GM23338 (cell line): ENCODE measurements at regions not wholly inside any gene's neighbourhood (a gene's known extent, or its start where the extent isn't known, plus 50 kb on each side); places are given as distances from the start of the nearest gene placed in this dataset.

ENCODE experiments used
- ATAC-seq: fragments of 200-7000 bp; cut with Tn5 transposase; 3 replicates; pipeline ENCODE4 v1.9.1; 2020
- DNase-seq: peaks from one replicate; pipeline ENCODE4 v3.0.0-alpha.2; 2015; ENCODE audit warnings: low spot score
- H2AFZ ChIP-seq: fragments of 200-600 bp; sonication (generic); 2 replicates; pipeline ENCODE4 v1.8.0; 2016; ENCODE audit warnings: antibody characterized with exemption, mild to moderate bottlenecking, moderate library complexity
- H3F3A ChIP-seq: fragments of 200-600 bp; sonication (generic); replicated peaks from 2 replicates; pipeline ENCODE4 v1.8.0; 2017; ENCODE audit warnings: antibody characterized with exemption, mixed run types, low read depth
- H3K27ac ChIP-seq: fragments of 200-600 bp; sonication (generic); 2 replicates; pipeline ENCODE4 v1.6.1; 2016; ENCODE audit warnings: low read depth
- H3K27me3 ChIP-seq: fragments of 200-600 bp; sonication (generic); 2 replicates; pipeline ENCODE4 v1.8.0; 2016; ENCODE audit warnings: mild to moderate bottlenecking, mixed run types, moderate library complexity; ENCODE audit not compliant: insufficient read depth
- H3K36me3 ChIP-seq: fragments of 200-600 bp; sonication (generic); 2 replicates; pipeline ENCODE4 v1.8.0; 2016; ENCODE audit warnings: mild to moderate bottlenecking; ENCODE audit not compliant: insufficient read depth
- H3K4me1 ChIP-seq: fragments of 200-600 bp; sonication (generic); 2 replicates; pipeline ENCODE4 v1.8.0; 2016; ENCODE audit warnings: mild to moderate bottlenecking, moderate library complexity; ENCODE audit not compliant: insufficient read depth
- H3K4me2 ChIP-seq: fragments of 200-600 bp; sonication (generic); 2 replicates; pipeline ENCODE4 v1.7.1; 2017; ENCODE audit warnings: mixed run types
- H3K4me3 ChIP-seq: fragments of 200-600 bp; sonication (generic); 2 replicates; pipeline ENCODE4 v1.6.1; 2016; ENCODE audit warnings: mixed run types
- H3K79me2 ChIP-seq: fragments of 200-600 bp; sonication (generic); replicated peaks from 2 replicates; pipeline ENCODE4 v1.8.0; 2017; ENCODE audit warnings: mild to moderate bottlenecking; ENCODE audit not compliant: insufficient read depth
- H3K9me2 ChIP-seq: fragments of 200-600 bp; sonication (generic); 2 replicates; pipeline ENCODE4 v1.8.0; 2017; ENCODE audit not compliant: insufficient read depth
- H4K20me1 ChIP-seq: fragments of 200-600 bp; sonication (generic); replicated peaks from 2 replicates; pipeline ENCODE4 v1.8.0; 2017; ENCODE audit warnings: mild to moderate bottlenecking; ENCODE audit not compliant: insufficient read depth
- H3K27ac Mint-ChIP-seq: 2 replicates; pipeline ENCODE4 v1.8.0; 2020; ENCODE audit warnings: inconsistent platforms, mild to moderate bottlenecking, moderate library complexity, mixed read lengths
- H3K27me3 Mint-ChIP-seq: 3 replicates; pipeline ENCODE4 v1.8.0; 2022; ENCODE audit warnings: low read depth, mild to moderate bottlenecking, moderate library complexity, mixed read lengths, inconsistent platforms; ENCODE audit not compliant: insufficient read depth, poor library complexity
- H3K36me3 Mint-ChIP-seq: 3 replicates; pipeline ENCODE4 v1.8.0; 2021; ENCODE audit warnings: low read depth, mild to moderate bottlenecking, inconsistent platforms, moderate library complexity, mixed read lengths
- H3K4me1 Mint-ChIP-seq: 3 replicates; pipeline ENCODE4 v1.8.0; 2020; ENCODE audit warnings: mild to moderate bottlenecking, inconsistent platforms, mixed read lengths
- H3K4me3 Mint-ChIP-seq: 3 replicates; pipeline ENCODE4 v1.8.0; 2021; ENCODE audit warnings: moderate library complexity, mild to moderate bottlenecking, inconsistent platforms, mixed read lengths
- H3K9me3 Mint-ChIP-seq: 3 replicates; pipeline ENCODE4 v1.8.0; 2020; ENCODE audit warnings: moderate library complexity, mild to moderate bottlenecking, inconsistent platforms, mixed read lengths
- CREB1 ChIP-seq: fragments of 250-450 bp; sonication (Bioruptor Pico); IDR thresholded peaks from 2 replicates; pipeline ENCODE4 v1.5.0; 2020; ENCODE audit warnings: low read depth, mild to moderate bottlenecking, moderate library complexity
- ETS1 ChIP-seq: IDR thresholded peaks from 2 replicates; pipeline ENCODE4 v1.6.1; 2016; ENCODE audit warnings: antibody characterized with exemption
- JUNB ChIP-seq: IDR thresholded peaks from one replicate; pipeline ENCODE4 v1.6.1; 2016; ENCODE audit warnings: antibody characterized with exemption; ENCODE audit not compliant: unreplicated experiment
- NANOG ChIP-seq: IDR thresholded peaks from 2 replicates; pipeline ENCODE4 v1.6.1; 2016; ENCODE audit warnings: antibody characterized with exemption, borderline replicate concordance
- POLR2AphosphoS5 ChIP-seq: IDR thresholded peaks from 2 replicates; pipeline ENCODE4 v1.6.1; 2016; ENCODE audit warnings: antibody characterized with exemption, low read depth
- ZNF331 ChIP-seq: fragments of 250-450 bp; sonication (Bioruptor Pico); IDR thresholded peaks from 2 replicates; pipeline ENCODE4 v1.5.0; 2020; ENCODE audit warnings: low read depth, mild to moderate bottlenecking, moderate library complexity
- ZNF462 ChIP-seq: fragments of 250-450 bp; sonication (Bioruptor Pico); IDR thresholded peaks from 2 replicates; pipeline ENCODE4 v1.5.0; 2020; ENCODE audit warnings: mild to moderate bottlenecking, moderate library complexity
- TF ChIP-seq, protein P1 (sequence below): IDR thresholded peaks from one replicate; pipeline ENCODE4 v1.6.1; 2018; ENCODE audit warnings: antibody characterized with exemption; ENCODE audit not compliant: unreplicated experiment

- TF ChIP-seq ZNF462: no peak
- TF ChIP-seq JUNB: no peak
- TF ChIP-seq ZNF331 (CRISPR knock-in tag): no peak
- TF ChIP-seq NANOG: no peak
- no peak for TF ChIP-seq ETS1
- TF ChIP-seq CREB1 (CRISPR knock-in tag): no peak
These were observed 206.1 kb upstream of the UBE2E2 start (continued) for GRCh38 chr3:22996920-22997571.

DNA sequence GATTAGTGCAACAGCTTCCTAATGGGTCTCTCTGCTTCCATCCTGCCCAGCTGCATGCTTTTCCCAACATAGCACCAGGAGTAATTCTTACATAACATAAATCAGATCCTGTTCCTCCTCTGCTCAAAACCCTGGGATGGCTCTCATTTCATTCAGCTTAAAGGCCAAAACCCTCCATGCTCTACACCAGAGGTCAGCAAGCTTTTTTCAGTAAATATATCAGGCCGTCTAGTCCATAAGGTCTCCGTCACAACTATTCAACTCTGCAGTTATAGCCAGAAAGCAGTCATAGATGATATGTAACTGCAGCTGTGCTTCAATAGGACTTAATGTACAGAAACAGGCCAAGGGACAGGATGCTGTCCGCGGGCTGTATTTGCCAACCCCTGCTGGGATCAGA lies 202.8 kb upstream of the UBE2E2 start:
- Mint-ChIP-seq H3K27me3 (peaks cover 3% of the 10 kb centered on the region), H3K4me3 (no peak overlapping the region), H3K27ac (no peak overlapping the region), H3K36me3 (no peaks in the 10 kb centered on the region), H3K9me3 (no peaks in the 10 kb centered on the region), H3K4me1 (peaks cover 7% of the 10 kb centered on the region; the same call in 2 of the 3 replicates)
- ATAC-seq: no peak
- peaks cover 3% of the 10 kb centered on the region; the same call in 1 of the 2 replicates for H3K9me2 ChIP-seq
- no peaks in the 10 kb centered on the region for H3F3A ChIP-seq
- no peak overlapping the region for H3K27ac ChIP-seq
- no peak for TF ChIP-seq CREB1 (CRISPR knock-in tag)
- TF ChIP-seq, protein P1, sequence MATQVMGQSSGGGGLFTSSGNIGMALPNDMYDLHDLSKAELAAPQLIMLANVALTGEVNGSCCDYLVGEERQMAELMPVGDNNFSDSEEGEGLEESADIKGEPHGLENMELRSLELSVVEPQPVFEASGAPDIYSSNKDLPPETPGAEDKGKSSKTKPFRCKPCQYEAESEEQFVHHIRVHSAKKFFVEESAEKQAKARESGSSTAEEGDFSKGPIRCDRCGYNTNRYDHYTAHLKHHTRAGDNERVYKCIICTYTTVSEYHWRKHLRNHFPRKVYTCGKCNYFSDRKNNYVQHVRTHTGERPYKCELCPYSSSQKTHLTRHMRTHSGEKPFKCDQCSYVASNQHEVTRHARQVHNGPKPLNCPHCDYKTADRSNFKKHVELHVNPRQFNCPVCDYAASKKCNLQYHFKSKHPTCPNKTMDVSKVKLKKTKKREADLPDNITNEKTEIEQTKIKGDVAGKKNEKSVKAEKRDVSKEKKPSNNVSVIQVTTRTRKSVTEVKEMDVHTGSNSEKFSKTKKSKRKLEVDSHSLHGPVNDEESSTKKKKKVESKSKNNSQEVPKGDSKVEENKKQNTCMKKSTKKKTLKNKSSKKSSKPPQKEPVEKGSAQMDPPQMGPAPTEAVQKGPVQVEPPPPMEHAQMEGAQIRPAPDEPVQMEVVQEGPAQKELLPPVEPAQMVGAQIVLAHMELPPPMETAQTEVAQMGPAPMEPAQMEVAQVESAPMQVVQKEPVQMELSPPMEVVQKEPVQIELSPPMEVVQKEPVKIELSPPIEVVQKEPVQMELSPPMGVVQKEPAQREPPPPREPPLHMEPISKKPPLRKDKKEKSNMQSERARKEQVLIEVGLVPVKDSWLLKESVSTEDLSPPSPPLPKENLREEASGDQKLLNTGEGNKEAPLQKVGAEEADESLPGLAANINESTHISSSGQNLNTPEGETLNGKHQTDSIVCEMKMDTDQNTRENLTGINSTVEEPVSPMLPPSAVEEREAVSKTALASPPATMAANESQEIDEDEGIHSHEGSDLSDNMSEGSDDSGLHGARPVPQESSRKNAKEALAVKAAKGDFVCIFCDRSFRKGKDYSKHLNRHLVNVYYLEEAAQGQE: no peak
- no peak for TF ChIP-seq ZNF331 (CRISPR knock-in tag)
- no peak for TF ChIP-seq POLR2AphosphoS5
- H3K4me1 ChIP-seq: no peaks in the 10 kb centered on the region
- no peak overlapping the region for H2AFZ ChIP-seq
- H3K36me3 ChIP-seq: no peaks in the 10 kb centered on the region
- H3K27me3 ChIP-seq: no peaks in the 10 kb centered on the region
- DNase-seq: no peak
- H3K79me2 ChIP-seq: no peaks in the 10 kb centered on the region
- H3K4me3 ChIP-seq: no peak overlapping the region
- no peaks in the 10 kb centered on the region for H4K20me1 ChIP-seq
- no peak overlapping the region for H3K4me2 ChIP-seq
